GM12865 (cell line): ENCODE measurements at regions not wholly inside any gene's neighbourhood (a gene's known extent, or its start where the extent isn't known, plus 50 kb on each side); places are given as distances from the start of the nearest gene placed in this dataset.

Experiments
- DNase-seq: peaks from one replicate; pipeline ENCODE4 v3.0.0; 2010; ENCODE audit warnings: low read depth
- H3K4me3 ChIP-seq: 2 replicates; pipeline ENCODE4 v1.5.1; 2011; ENCODE audit warnings: mild to moderate bottlenecking, low read depth, low read length, control low read depth
- TF ChIP-seq, protein P1 (sequence below): IDR thresholded peaks from 2 replicates; pipeline ENCODE4 v1.5.1; 2011; ENCODE audit warnings: low read length, control low read depth, low read depth, inconsistent platforms; ENCODE audit not compliant: insufficient read depth; ENCODE audit errors: missing control alignments

DNA sequence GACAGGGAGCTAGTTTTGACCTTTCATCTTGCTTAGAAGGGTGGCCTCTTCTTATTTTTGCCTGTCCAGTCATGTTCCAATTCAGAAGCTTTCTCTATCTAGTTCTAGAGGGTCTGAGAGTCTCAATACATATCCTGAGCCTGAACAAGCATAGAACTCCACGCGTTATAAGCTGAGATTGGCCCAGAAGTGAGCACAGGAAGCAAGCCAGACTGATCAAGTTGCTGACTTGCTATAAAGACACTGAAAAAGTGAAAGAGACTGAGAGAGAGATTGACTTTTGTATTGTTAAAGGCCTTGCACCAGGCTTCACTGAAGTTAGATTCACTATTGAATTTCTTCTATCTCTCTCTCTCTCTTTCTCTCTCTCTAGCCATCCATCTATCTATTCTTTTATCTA lies 142.7 kb upstream of the DOCK10 start:
- DNase-seq = no peak
- TF ChIP-seq, protein P1, sequence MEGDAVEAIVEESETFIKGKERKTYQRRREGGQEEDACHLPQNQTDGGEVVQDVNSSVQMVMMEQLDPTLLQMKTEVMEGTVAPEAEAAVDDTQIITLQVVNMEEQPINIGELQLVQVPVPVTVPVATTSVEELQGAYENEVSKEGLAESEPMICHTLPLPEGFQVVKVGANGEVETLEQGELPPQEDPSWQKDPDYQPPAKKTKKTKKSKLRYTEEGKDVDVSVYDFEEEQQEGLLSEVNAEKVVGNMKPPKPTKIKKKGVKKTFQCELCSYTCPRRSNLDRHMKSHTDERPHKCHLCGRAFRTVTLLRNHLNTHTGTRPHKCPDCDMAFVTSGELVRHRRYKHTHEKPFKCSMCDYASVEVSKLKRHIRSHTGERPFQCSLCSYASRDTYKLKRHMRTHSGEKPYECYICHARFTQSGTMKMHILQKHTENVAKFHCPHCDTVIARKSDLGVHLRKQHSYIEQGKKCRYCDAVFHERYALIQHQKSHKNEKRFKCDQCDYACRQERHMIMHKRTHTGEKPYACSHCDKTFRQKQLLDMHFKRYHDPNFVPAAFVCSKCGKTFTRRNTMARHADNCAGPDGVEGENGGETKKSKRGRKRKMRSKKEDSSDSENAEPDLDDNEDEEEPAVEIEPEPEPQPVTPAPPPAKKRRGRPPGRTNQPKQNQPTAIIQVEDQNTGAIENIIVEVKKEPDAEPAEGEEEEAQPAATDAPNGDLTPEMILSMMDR = no peak
- no peak overlapping the region for H3K4me3 ChIP-seq

DNA sequence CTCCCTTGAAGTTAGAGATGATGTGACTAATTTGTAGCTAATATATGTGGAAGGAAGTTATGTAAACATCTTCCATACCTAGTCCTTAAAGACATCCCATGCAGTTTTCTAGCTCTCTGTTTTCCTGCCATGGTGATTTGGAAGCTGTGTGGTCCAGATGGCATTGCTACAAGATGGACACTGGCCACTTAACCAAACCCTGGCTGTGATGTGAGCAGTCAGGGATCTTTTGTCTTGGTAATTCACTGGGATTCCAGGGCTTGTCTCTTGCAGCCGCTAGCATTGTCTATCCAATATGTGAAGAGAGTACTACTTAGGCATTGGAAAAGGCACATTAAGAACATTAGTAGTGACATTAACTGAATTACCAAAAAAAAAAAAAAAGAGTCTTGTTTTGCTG lies 139.9 kb upstream of the DOCK10 start:
- TF ChIP-seq, protein P1 = no peak
- no peak overlapping the region for H3K4me3 ChIP-seq
- no peak for DNase-seq

DNA sequence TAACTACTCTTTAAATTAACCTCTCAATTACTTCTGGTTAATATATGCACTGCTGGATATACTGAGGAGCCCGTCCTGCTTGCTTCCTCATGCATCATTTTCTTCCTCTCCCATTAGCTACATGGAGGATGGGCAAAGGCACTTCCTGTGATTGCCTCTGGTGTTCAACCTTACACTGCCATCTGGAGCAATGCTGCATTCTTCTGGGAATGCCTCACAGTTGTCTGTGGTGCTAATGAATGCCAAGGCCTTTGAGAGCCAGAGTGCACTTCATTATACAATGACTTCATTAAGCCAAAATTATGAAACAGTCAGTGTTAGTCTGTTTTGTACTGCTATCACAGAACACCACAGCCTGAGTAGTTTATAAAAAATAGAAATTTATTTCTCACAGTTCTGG lies 134.8 kb upstream of the DOCK10 start:
- no peak overlapping the region for H3K4me3 ChIP-seq
- TF ChIP-seq, protein P1 = no peak
- DNase-seq = no peak

DNA sequence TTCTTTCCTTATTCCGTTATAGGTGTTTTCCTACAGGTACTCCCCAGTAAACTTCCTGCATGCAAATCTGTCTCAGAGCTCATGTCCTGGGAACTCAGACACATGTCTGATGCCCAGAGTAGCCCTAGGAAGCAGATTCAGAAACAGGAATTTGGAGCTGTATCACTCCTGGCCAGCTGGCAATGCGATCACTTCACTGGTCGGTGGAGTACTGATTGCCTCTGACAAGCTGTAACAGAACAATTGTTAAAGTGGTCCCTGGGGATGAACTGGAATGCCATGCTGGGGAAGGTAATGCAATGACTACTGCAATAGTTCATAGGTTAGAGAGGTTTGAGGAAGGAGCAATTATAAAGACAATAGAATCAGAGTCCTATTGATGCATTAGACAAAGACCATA lies 131.6 kb upstream of the DOCK10 start:
- no peak for DNase-seq
- TF ChIP-seq, protein P1 = no peak
- no peak overlapping the region for H3K4me3 ChIP-seq

DNA sequence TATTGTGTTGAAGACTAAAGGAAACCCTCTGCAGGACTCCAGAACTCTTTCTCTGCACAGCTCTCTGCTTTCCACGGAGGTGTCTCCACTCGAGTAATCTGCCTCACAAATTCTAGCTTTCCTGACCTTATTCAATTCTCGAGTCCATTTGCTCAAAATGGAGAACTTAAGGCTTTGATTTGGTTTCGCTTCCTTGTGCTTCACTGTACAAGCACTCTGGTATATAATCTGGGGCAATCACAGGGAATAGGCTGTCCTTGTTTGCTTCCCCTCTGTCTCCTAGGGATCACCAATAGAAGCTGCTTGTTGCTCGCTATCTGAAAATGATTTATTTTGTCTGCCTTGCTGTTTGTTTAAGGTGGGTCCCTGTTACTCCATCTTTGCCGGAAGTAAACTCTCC lies 129.1 kb upstream of the DOCK10 start:
- TF ChIP-seq, protein P1 = no peak
- no peak for DNase-seq
- no peak overlapping the region for H3K4me3 ChIP-seq

DNA sequence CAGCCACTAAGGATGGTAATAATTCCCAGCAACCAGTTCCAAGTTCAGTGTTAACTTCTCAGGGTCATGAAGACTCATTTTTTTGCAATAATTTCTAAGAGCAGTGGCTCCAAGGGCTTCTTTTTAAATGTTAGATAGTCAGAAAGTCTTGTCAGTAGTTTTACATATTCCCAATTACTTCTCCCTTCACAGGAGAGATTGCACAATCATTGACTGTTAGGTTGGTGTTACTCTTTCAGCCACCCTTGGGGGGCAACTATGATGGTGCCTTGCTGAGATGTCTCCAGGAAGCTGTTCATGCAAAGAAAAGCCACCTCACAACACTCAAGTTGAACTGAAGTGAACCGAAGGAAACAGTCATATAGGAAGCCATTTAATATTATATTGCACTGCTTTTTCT lies 127.9 kb upstream of the DOCK10 start:
- TF ChIP-seq, protein P1 = no peak
- no peak overlapping the region for H3K4me3 ChIP-seq
- no peak for DNase-seq

DNA sequence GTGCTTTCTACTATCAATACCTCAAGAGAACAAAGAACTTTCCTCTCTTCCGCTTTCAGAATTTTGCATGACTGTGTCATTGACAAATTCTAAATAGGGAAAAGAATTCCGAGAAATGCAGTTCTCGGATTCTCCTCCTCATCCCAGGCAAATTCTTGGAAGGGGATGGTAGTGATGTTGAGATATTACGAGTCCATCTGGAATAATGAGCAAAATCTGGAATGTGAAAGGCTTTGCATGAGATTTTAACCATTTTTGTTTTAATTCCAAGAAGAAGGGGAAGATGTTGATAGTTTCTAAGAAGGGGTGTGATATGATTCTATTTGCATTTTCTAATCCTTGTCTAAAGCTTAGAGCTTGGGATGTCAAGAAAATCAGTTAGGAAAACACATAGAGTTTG lies 127.1 kb upstream of the DOCK10 start:
- no peak for DNase-seq
- TF ChIP-seq, protein P1 = no peak
- H3K4me3 ChIP-seq = no peak overlapping the region
